AG04450 (cell line): ENCODE measurements at regions not wholly inside any gene's neighbourhood (a gene's known extent, or its start where the extent isn't known, plus 50 kb on each side); places are given as distances from the start of the nearest gene placed in this dataset.

Experiments used
- CTCF ChIA-PET: fragments of 300-600, 350-600 bp; formaldehyde crosslinking; extraction: SDS; loops from one replicate; lab custom pipeline; 2022; ENCODE audit warnings: antibody characterized with exemption, inconsistent platforms; lab: Charles Lee
- POLR2A ChIA-PET: fragments of 350-600 bp; formaldehyde crosslinking; extraction: SDS; loops from one replicate; lab custom pipeline; 2021; ENCODE audit warnings: antibody characterized with exemption, inconsistent platforms; lab: Yijun Ruan, JAX
- DNase-seq: peaks from one replicate; pipeline ENCODE4 v3.0.0-alpha.2; 2011; ENCODE audit warnings: low read depth, low spot score
- H3K27ac ChIP-seq: one replicate; pipeline ENCODE4 v1.5.1; 2012; ENCODE audit warnings: low read depth, low read length, control low read depth
- H3K27me3 ChIP-seq: one replicate; pipeline ENCODE4 v1.6.0; 2012; ENCODE audit warnings: low read length; ENCODE audit not compliant: control insufficient read depth, insufficient read depth
- H3K4me3 ChIP-seq: 2 replicates; pipeline ENCODE4 v1.5.1; 2011; ENCODE audit warnings: mild to moderate bottlenecking, low read depth, low read length, control low read depth
- H3K9me3 ChIP-seq: 2 replicates; pipeline ENCODE4 v1.5.1; 2012; ENCODE audit warnings: low read length; ENCODE audit not compliant: control insufficient read depth, insufficient read depth
- CTCF ChIP-seq: IDR thresholded peaks from 2 replicates; pipeline ENCODE4 v1.5.1; 2011; ENCODE audit warnings: low read depth, low read length, control low read depth, inconsistent platforms

- DNase-seq, result no peak
- Histone ChIP-seq H3K4me3 (no peak overlapping the region), H3K27ac (no peak overlapping the region), H3K9me3 (peaks cover 3% of the 10 kb centered on the region; the same call in 1 of the 2 replicates), H3K27me3 (peaks cover 33% of the 10 kb centered on the region)
- ChIA-PET CTCF (no interaction called here), POLR2A (no interaction called here)
- no peak for TF ChIP-seq CTCF
Observed at GRCh38 chr14:101363880-101364391, 197.4 kb upstream of the DIO3 start.

- H3K27me3 ChIP-seq, result peaks cover 25% of the 10 kb centered on the region
- peaks cover 3% of the 10 kb centered on the region; the same call in 1 of the 2 replicates for H3K9me3 ChIP-seq
- CTCF ChIA-PET, result no interaction called here
- no peak for DNase-seq
- no peak overlapping the region for H3K27ac ChIP-seq
- POLR2A ChIA-PET, result no interaction called here
- no peak overlapping the region for H3K4me3 ChIP-seq
- no peak for TF ChIP-seq CTCF
Observed at GRCh38 chr14:101364503-101365328, 196.6 kb upstream of the DIO3 start.

GRCh38 chr14:101365329-101366158, 195.8 kb upstream of the DIO3 start:
- ChIA-PET CTCF (no interaction called here), POLR2A (no interaction called here)
- TF ChIP-seq CTCF, result no peak
- Histone ChIP-seq H3K4me3 (no peak overlapping the region), H3K27me3 (peaks cover 18% of the 10 kb centered on the region), H3K9me3 (peaks cover 3% of the 10 kb centered on the region; the same call in 1 of the 2 replicates), H3K27ac (no peak overlapping the region)
- DNase-seq, result no peak

GRCh38 chr14:101367421-101368261, 193.7 kb upstream of the DIO3 start:
- peaks cover 14% of the 10 kb centered on the region for H3K27me3 ChIP-seq
- no peak overlapping the region for H3K4me3 ChIP-seq
- no peak for DNase-seq
- peaks cover 3% of the 10 kb centered on the region; the same call in 1 of the 2 replicates for H3K9me3 ChIP-seq
- POLR2A ChIA-PET, result no interaction called here
- TF ChIP-seq CTCF, result no peak
- CTCF ChIA-PET, result no interaction called here
- H3K27ac ChIP-seq, result no peak overlapping the region
